Duodenal mucosa (tissue), 2 donors: ENCODE measurements at regions not wholly inside any gene's neighbourhood (a gene's known extent, or its start where the extent isn't known, plus 50 kb on each side); places are given as distances from the start of the nearest gene placed in this dataset.

Experiments used
- H3K27ac ChIP-seq: one replicate; pipeline ENCODE4 v1.7.0; 2013; ENCODE audit warnings: low read depth, low read length
- H3K27me3 ChIP-seq, 2 donors: one replicate each; pipeline ENCODE4 v1.7.0; 2013; ENCODE audit warnings: low read length in 2 of 2, control low read depth in 1 of 2; ENCODE audit not compliant: insufficient read depth in 2 of 2, control insufficient read depth in 1 of 2
- H3K36me3 ChIP-seq, 2 donors: one replicate each; pipeline ENCODE4 v1.7.0; 2013; ENCODE audit warnings: low read length in 2 of 2, control low read depth in 1 of 2; ENCODE audit not compliant: insufficient read depth in 2 of 2, control insufficient read depth in 1 of 2
- H3K4me1 ChIP-seq, 2 donors: one replicate each; pipeline ENCODE4 v1.7.0; 2013; ENCODE audit warnings: low read length in 2 of 2, control low read depth in 1 of 2; ENCODE audit not compliant: insufficient read depth in 2 of 2, control insufficient read depth in 1 of 2
- H3K4me3 ChIP-seq, 2 donors: one replicate each; pipeline ENCODE4 v1.7.0; 2013; ENCODE audit warnings: low read length in 2 of 2, low read depth in 1 of 2
- H3K9ac ChIP-seq, 2 donors: one replicate each; pipeline ENCODE4 v1.7.0; 2013; ENCODE audit warnings: low read length in 2 of 2, low read depth in 1 of 2
- H3K9me3 ChIP-seq, 2 donors: one replicate each; pipeline ENCODE4 v1.7.0; 2013; ENCODE audit warnings: low read length in 2 of 2, control low read depth in 1 of 2; ENCODE audit not compliant: control insufficient read depth in 1 of 2

DNA sequence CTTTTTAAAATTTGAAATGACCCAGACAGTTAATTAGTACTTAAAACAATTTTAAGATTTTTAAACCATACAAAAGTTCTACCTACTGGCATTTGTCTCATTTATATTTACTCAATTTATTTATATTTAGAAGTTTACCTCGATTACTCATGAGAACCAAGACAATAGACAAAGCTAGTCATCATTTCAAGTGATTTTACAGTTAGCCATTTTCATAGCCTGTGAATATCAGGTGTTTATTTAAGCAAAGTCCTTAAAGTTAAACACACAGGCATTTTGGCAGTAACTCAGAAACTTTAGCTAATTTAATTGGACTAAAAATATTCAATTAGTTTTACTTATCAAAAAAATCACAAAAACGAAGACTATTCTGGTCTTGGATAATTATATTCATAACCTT is 101.6 kb upstream of the KIF2B start:
- H3K4me1 ChIP-seq = no peaks in the 10 kb centered on the region
- no peak overlapping the region for H3K4me3 ChIP-seq
- no peaks in the 10 kb centered on the region for H3K36me3 ChIP-seq
- H3K9ac ChIP-seq = no peak overlapping the region
- H3K27ac ChIP-seq = no peak overlapping the region
- H3K9me3 ChIP-seq = no peaks in the 10 kb centered on the region
- H3K27me3 ChIP-seq = no peaks in the 10 kb centered on the region

DNA sequence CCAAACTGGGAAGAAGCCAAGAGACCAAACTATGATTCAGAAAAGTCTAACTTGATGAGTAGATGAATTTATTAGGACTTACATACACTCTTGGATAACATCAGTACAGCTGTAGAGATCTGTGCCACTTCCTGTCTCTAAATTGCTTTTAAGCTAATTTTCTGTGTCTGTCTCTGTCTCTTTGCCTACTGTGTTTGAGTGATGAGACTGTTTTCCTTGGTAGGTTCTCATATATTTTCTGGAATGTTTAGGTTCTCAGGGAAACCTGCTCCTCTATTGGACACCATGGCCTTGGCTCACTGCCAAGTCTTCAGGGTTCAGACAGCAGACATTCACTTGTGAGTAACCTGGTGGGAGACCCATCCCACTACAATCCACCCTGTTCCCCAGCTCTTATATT is 103.5 kb upstream of the KIF2B start:
- Histone ChIP-seq H3K36me3 (no peaks in the 10 kb centered on the region), H3K9me3 (no peaks in the 10 kb centered on the region), H3K27me3 (no peaks in the 10 kb centered on the region), H3K4me1 (no peaks in the 10 kb centered on the region), H3K4me3 (no peak overlapping the region), H3K27ac (no peak overlapping the region), H3K9ac (no peak overlapping the region)

DNA sequence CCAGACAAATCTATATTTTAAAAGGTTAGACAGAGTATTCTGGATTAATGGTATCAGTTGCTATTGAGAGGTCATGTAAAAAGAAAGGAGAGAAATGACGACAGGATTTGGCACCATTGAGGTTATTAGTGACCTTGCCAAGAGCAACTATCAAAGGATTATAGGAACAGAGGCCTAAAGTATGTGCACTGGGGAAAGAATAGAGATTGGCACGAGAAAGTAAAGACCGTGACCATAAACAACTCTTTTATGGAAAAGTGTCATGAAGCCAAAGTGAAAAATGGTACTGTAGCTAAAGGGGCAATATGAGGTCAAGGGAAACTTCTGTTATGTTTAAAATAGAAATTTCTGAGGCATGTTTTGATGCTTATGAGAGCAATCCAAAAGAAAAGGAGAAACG is 115.2 kb upstream of the KIF2B start:
- Histone ChIP-seq H3K9ac (no peak overlapping the region), H3K4me1 (no peaks in the 10 kb centered on the region), H3K9me3 (peaks cover 0 to 5% of the 10 kb centered on the region in 2 donors), H3K36me3 (no peaks in the 10 kb centered on the region), H3K4me3 (no peak overlapping the region), H3K27ac (no peak overlapping the region), H3K27me3 (no peaks in the 10 kb centered on the region)

DNA sequence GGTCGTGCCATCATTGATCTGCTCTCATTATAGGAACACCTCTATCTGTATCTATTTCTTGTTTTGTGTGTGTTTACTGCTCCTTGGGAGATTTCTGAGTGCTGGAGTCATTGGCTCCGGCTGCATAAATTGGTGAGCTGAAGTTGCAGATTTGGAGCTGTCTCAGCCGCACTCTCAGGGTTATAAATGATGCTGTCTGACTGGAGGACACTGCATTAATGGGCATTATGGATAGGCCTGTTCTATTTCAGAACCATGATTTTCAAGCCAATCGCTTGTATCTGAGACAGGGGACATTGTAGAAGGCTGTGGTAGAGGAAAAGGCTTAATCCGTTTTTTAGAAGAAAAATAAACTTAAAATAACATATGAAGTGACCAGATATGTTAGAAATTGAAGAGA is 126.4 kb upstream of the KIF2B start:
- Histone ChIP-seq H3K36me3 (no peaks in the 10 kb centered on the region), H3K4me3 (no peak overlapping the region), H3K9ac (no peak overlapping the region)

DNA sequence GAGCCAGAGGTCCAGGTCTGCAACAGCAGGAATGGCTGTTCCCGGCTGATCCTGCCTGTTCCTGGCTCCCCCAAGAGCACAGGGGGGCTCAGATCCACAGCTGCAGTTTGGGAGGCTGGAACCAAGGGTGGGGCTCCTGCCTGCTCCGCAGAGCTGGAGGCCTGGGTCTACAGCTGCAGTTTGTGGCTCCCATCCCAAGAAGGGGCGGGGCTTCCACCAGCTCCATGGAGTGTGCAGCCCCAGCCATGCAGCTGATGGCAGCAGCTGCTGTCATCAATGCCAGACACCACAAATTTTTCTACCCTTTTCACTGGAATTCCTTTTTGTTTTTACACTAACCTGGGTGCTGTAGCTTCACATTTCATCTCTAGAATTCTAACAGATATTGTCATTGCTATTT is 135.4 kb upstream of the KIF2B start:
- Histone ChIP-seq H3K4me3 (no peak overlapping the region), H3K27ac (no peak overlapping the region), H3K9me3 (no peaks in the 10 kb centered on the region), H3K36me3 (no peaks in the 10 kb centered on the region), H3K27me3 (no peaks in the 10 kb centered on the region), H3K9ac (no peak overlapping the region), H3K4me1 (no peaks in the 10 kb centered on the region)

More for the DNA sequence above, 126.4 kb upstream of the KIF2B start:
- no peak overlapping the region for H3K27ac ChIP-seq
- H3K9me3 ChIP-seq = no peaks in the 10 kb centered on the region
- no peaks in the 10 kb centered on the region for H3K4me1 ChIP-seq
- H3K27me3 ChIP-seq = no peaks in the 10 kb centered on the region

DNA sequence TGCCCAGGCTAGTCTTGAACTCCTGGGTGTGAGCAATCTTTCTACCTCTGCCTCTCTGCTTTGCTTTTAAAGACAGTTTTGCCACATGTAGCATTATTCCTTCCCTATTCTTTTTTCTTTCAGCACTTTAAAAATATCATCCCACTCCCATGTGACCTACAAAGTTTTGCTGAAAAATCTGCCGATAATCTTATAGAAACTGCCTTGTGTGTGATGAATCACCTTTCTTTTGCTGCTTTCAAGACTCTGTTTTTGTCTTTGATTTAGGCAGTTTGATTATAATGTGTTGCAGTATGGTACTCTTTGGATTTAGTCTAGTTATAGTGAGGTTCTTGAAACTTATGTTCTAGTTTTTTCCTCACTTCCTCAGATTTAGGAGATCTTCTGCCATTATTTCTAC is 142.0 kb upstream of the KIF2B start:
- no peaks in the 10 kb centered on the region for H3K36me3 ChIP-seq
- no peak overlapping the region for H3K9ac ChIP-seq
- H3K4me1 ChIP-seq = no peaks in the 10 kb centered on the region
- no peaks in the 10 kb centered on the region for H3K27me3 ChIP-seq
- H3K27ac ChIP-seq = no peak overlapping the region
- no peak overlapping the region for H3K4me3 ChIP-seq
- H3K9me3 ChIP-seq = peaks cover 0 to 6% of the 10 kb centered on the region in 2 donors

DNA sequence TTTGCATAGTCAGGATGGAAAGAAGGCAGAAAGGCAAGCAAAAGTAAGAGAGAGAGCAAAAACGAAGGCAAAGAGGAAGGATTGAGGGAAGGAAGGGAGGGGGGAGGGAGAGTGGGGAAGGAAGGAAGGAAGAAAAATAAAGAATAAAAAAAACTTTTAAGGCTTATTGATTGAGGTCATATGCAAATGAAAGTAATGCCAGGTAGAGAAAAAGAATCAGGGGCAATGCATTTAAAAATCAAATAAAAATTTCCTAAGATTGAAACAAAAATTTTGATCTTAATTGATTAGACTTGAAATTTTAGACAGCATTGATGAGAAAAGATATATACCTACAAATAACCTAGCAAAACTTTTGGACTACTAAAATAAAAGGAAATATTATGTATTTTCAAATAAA is 153.9 kb upstream of the KIF2B start:
- H3K9ac ChIP-seq = no peak overlapping the region
- no peaks in the 10 kb centered on the region for H3K36me3 ChIP-seq
- H3K4me1 ChIP-seq = no peaks in the 10 kb centered on the region
- H3K27ac ChIP-seq = no peak overlapping the region
- H3K27me3 ChIP-seq = no peaks in the 10 kb centered on the region
- no peak overlapping the region for H3K4me3 ChIP-seq
- H3K9me3 ChIP-seq = no peaks in the 10 kb centered on the region

DNA sequence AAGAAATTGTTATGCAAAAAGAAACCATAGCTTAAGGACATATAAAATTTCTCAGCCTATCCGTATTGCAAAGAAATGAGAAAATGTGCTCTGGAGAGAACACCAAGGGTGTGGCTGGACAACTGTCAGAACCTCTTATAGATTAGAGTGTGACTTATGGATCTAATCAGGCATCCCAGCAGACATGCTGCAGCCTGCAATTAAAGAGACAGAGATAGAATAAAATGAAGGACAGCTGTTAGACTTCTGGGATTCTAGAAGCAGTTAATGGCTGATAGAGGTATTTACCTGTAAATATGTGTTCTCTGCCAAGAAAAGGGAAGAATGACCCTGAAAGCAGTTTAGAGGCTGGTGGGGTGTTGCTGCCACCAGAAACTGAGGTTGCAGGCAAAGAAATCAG is 160.1 kb upstream of the KIF2B start:
- H3K27ac ChIP-seq = no peak overlapping the region
- no peaks in the 10 kb centered on the region for H3K27me3 ChIP-seq
- no peaks in the 10 kb centered on the region for H3K36me3 ChIP-seq
- no peaks in the 10 kb centered on the region for H3K9me3 ChIP-seq
- no peak overlapping the region for H3K9ac ChIP-seq
- H3K4me1 ChIP-seq = no peaks in the 10 kb centered on the region
- H3K4me3 ChIP-seq = no peak overlapping the region

DNA sequence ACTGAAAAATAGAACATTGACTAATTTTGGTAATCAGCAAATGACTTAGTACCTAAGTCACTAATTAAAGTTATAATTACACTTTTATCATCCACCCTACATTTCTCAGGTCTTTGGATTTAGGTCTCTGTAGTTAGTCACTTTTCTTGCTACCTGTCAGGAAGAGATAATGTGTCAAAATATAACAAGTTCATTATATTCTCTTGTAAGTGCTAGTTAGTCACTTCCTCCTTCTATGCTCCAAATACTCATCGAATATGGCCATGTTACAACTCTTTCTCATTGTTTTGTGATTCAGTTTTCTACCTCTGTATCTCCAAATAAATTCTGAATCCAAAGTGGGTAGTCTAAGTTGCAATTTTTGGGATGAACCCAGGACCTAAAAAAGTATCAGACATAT is 163.5 kb upstream of the KIF2B start:
- Histone ChIP-seq H3K27ac (no peak overlapping the region), H3K4me1 (no peaks in the 10 kb centered on the region), H3K9me3 (no peaks in the 10 kb centered on the region), H3K9ac (no peak overlapping the region), H3K4me3 (no peak overlapping the region), H3K27me3 (no peaks in the 10 kb centered on the region), H3K36me3 (no peaks in the 10 kb centered on the region)

DNA sequence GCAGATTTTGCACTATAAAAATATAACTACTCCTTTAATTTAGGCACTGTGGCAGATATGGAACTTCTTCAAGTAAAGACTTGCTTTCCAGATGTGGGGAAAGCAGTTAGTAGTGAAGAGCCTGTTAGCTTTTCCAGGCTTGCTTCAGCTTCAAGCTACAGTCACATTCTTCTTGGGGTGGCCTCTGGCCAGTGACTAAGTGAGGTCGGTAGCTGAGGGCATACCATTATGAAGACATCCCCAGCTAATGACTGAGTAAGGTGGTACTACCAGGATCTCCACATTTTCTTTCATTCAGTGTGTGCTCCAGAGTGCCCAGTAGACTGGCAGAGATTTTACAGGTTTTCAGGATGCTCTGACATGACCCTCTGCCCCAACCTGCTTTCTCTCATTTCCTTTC is 167.1 kb upstream of the KIF2B start:
- H3K4me1 ChIP-seq = no peaks in the 10 kb centered on the region
- H3K4me3 ChIP-seq = no peak overlapping the region
- no peaks in the 10 kb centered on the region for H3K27me3 ChIP-seq
- H3K27ac ChIP-seq = no peak overlapping the region
- H3K36me3 ChIP-seq = no peaks in the 10 kb centered on the region
- no peak overlapping the region for H3K9ac ChIP-seq
- no peaks in the 10 kb centered on the region for H3K9me3 ChIP-seq

DNA sequence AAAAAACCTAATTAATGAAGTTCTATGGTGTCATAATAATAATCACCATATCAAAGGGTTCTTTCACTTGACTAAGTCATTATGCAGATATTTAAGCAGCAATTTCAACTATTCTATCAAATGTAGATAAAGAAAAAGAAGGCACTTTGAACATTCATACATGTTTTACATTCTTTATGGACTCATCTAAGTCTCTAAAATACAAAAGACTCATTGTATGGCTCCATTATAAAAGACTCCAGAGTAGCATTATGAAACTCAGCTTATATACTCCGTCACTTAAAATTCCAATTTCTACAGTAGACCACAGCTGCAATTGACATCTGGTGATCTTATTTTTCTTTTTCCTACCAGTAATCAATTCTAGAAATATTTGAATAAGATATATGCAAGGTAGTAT is 173.5 kb upstream of the KIF2B start:
- Histone ChIP-seq H3K4me3 (no peak overlapping the region), H3K4me1 (no peaks in the 10 kb centered on the region), H3K36me3 (no peaks in the 10 kb centered on the region), H3K27ac (no peak overlapping the region), H3K9me3 (no peaks in the 10 kb centered on the region), H3K27me3 (no peaks in the 10 kb centered on the region), H3K9ac (no peak overlapping the region)
